ENCODE measurements at regions not wholly inside any gene's neighbourhood (a gene's known extent, or its start where the extent isn't known, plus 50 kb on each side); places are given as distances from the start of the nearest gene placed in this dataset.

DNA sequence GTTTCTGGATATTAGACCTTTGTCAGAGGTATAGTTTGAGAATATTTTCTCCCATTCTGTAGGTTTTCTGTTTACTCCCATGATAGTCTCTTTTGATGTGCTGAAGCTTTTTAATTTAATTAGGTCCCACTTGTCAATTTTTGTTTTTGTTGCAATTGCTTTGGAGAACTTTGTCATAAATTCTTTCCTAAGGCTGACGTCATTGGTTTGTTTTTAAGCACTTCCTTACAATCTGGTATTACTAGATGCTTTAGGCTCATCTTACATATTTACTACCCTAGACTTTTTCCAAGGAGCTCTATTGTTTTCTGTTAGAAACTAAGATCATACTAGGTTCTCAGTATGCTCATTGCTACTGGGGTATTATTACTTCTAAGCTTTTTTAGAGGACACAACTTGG, 806.3 kb downstream of the PDHA2 start:
- H3K36me3 ChIP-seq (ENCODE audit: control insufficient read depth in 4 of 4, insufficient read depth in 3 of 4, low read depth in 1 of 4, low read length in 3 of 4): no peaks in the 10 kb centered on the region
- no peak overlapping the region for H3K27ac ChIP-seq (ENCODE audit: low read depth in 1 of 2, low read length in 2 of 2)
- H3K9ac ChIP-seq (ENCODE audit: low read depth in 1 of 2, low read length in 2 of 2): no peak overlapping the region
- H3K4me1 ChIP-seq (ENCODE audit: control insufficient read depth in 4 of 4, insufficient read depth in 4 of 4, low read length in 3 of 4): no peaks in the 10 kb centered on the region
- 75% methylated on average over 1 of the region's 1 CpG for WGBS
- no peaks in the 10 kb centered on the region for H3K27me3 ChIP-seq (ENCODE audit: control insufficient read depth in 4 of 4, insufficient read depth in 4 of 4, low read length in 3 of 4)
- no peaks in the 10 kb centered on the region for H3K9me3 ChIP-seq (ENCODE audit: control insufficient read depth in 4 of 4, low read length in 3 of 4)
- no peak for DNase-seq (ENCODE audit: low spot score)
- H3K4me3 ChIP-seq (ENCODE audit: low read depth in 1 of 3, low read length in 3 of 3): no peak overlapping the region
- TF ChIP-seq, protein P1, sequence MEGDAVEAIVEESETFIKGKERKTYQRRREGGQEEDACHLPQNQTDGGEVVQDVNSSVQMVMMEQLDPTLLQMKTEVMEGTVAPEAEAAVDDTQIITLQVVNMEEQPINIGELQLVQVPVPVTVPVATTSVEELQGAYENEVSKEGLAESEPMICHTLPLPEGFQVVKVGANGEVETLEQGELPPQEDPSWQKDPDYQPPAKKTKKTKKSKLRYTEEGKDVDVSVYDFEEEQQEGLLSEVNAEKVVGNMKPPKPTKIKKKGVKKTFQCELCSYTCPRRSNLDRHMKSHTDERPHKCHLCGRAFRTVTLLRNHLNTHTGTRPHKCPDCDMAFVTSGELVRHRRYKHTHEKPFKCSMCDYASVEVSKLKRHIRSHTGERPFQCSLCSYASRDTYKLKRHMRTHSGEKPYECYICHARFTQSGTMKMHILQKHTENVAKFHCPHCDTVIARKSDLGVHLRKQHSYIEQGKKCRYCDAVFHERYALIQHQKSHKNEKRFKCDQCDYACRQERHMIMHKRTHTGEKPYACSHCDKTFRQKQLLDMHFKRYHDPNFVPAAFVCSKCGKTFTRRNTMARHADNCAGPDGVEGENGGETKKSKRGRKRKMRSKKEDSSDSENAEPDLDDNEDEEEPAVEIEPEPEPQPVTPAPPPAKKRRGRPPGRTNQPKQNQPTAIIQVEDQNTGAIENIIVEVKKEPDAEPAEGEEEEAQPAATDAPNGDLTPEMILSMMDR (IDR thresholded peaks at IDR 0.05; ENCODE audit: low read depth, low read length, missing input control): no peak
- TF ChIP-seq, protein P2, sequence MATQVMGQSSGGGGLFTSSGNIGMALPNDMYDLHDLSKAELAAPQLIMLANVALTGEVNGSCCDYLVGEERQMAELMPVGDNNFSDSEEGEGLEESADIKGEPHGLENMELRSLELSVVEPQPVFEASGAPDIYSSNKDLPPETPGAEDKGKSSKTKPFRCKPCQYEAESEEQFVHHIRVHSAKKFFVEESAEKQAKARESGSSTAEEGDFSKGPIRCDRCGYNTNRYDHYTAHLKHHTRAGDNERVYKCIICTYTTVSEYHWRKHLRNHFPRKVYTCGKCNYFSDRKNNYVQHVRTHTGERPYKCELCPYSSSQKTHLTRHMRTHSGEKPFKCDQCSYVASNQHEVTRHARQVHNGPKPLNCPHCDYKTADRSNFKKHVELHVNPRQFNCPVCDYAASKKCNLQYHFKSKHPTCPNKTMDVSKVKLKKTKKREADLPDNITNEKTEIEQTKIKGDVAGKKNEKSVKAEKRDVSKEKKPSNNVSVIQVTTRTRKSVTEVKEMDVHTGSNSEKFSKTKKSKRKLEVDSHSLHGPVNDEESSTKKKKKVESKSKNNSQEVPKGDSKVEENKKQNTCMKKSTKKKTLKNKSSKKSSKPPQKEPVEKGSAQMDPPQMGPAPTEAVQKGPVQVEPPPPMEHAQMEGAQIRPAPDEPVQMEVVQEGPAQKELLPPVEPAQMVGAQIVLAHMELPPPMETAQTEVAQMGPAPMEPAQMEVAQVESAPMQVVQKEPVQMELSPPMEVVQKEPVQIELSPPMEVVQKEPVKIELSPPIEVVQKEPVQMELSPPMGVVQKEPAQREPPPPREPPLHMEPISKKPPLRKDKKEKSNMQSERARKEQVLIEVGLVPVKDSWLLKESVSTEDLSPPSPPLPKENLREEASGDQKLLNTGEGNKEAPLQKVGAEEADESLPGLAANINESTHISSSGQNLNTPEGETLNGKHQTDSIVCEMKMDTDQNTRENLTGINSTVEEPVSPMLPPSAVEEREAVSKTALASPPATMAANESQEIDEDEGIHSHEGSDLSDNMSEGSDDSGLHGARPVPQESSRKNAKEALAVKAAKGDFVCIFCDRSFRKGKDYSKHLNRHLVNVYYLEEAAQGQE (IDR thresholded peaks at IDR 0.05): no peak
- TF ChIP-seq, protein P3, sequence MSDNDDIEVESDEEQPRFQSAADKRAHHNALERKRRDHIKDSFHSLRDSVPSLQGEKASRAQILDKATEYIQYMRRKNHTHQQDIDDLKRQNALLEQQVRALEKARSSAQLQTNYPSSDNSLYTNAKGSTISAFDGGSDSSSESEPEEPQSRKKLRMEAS (IDR thresholded peaks at IDR 0.05): no peak
- no peak for TF ChIP-seq YY1 (IDR thresholded peaks at IDR 0.05)
- no peak for TF ChIP-seq NR2F2 (IDR thresholded peaks at IDR 0.05)
- TF ChIP-seq TAF1 (conservative IDR thresholded peaks at IDR 0.05): no peak
- TF ChIP-seq RAD21 (IDR thresholded peaks at IDR 0.05): no peak
- no peak for TF ChIP-seq RXRA (IDR thresholded peaks at IDR 0.05)
- TF ChIP-seq HNF4A (conservative IDR thresholded peaks at IDR 0.05): no peak
- TF ChIP-seq HNF4G (IDR thresholded peaks at IDR 0.05): no peak
- TF ChIP-seq GABPA (IDR thresholded peaks at IDR 0.05 in 1 of 2, conservative IDR thresholded peaks at IDR 0.05 in 1 of 2): no peak

DNA sequence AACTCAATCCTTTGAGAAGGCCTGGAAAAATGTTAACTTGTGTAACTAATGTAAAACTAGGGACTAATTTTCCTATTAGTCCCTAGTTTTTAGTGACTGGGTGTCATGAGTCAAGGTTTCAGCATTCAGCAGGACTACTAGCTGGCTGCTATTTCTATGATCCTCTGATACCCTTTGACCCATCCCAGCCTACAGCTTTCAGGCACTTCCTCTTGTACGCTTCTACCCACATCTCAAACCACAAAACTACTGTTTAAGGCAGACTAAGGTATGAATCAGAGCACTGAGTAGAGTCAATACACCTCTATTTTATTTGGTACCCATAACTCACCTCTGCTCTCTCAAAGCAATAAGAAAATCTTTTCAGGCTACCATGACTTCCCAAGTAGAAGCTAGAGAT, 809.6 kb downstream of the PDHA2 start:
- no peak for DNase-seq (ENCODE audit: low spot score)
- Histone ChIP-seq H3K27me3 (ENCODE audit: control insufficient read depth in 4 of 4, insufficient read depth in 4 of 4, low read length in 3 of 4) (peaks cover 0 to 2% (median 0%) of the 10 kb centered on the region in 4 donors), H3K4me3 (ENCODE audit: low read depth in 1 of 3, low read length in 3 of 3) (no peak overlapping the region), H3K9ac (ENCODE audit: low read depth in 1 of 2, low read length in 2 of 2) (no peak overlapping the region), H3K4me1 (ENCODE audit: control insufficient read depth in 4 of 4, insufficient read depth in 4 of 4, low read length in 3 of 4) (no peaks in the 10 kb centered on the region), H3K27ac (ENCODE audit: low read depth in 1 of 2, low read length in 2 of 2) (no peak overlapping the region), H3K36me3 (ENCODE audit: control insufficient read depth in 4 of 4, insufficient read depth in 3 of 4, low read depth in 1 of 4, low read length in 3 of 4) (no peaks in the 10 kb centered on the region), H3K9me3 (ENCODE audit: control insufficient read depth in 4 of 4, low read length in 3 of 4) (peaks cover 0 to 3% (median 3%) of the 10 kb centered on the region in 4 donors)
- TF ChIP-seq GABPA (IDR thresholded peaks at IDR 0.05 in 1 of 2, conservative IDR thresholded peaks at IDR 0.05 in 1 of 2): no peak
- TF ChIP-seq, protein P2 (IDR thresholded peaks at IDR 0.05): no peak
- TF ChIP-seq RAD21 (IDR thresholded peaks at IDR 0.05): no peak
- no peak for TF ChIP-seq JUND (IDR thresholded peaks at IDR 0.05)
- TF ChIP-seq, protein P4, sequence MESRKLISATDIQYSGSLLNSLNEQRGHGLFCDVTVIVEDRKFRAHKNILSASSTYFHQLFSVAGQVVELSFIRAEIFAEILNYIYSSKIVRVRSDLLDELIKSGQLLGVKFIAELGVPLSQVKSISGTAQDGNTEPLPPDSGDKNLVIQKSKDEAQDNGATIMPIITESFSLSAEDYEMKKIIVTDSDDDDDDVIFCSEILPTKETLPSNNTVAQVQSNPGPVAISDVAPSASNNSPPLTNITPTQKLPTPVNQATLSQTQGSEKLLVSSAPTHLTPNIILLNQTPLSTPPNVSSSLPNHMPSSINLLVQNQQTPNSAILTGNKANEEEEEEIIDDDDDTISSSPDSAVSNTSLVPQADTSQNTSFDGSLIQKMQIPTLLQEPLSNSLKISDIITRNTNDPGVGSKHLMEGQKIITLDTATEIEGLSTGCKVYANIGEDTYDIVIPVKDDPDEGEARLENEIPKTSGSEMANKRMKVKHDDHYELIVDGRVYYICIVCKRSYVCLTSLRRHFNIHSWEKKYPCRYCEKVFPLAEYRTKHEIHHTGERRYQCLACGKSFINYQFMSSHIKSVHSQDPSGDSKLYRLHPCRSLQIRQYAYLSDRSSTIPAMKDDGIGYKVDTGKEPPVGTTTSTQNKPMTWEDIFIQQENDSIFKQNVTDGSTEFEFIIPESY (IDR thresholded peaks at IDR 0.05): no peak
- no peak for TF ChIP-seq EGR1 (IDR thresholded peaks at IDR 0.05; ENCODE audit: low read depth in 2 of 2)
- TF ChIP-seq, protein P5, sequence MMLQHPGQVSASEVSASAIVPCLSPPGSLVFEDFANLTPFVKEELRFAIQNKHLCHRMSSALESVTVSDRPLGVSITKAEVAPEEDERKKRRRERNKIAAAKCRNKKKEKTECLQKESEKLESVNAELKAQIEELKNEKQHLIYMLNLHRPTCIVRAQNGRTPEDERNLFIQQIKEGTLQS (IDR thresholded peaks at IDR 0.05): no peak
- TF ChIP-seq, protein P1 (IDR thresholded peaks at IDR 0.05; ENCODE audit: low read depth, low read length, missing input control): no peak
- TF ChIP-seq HNF4G (IDR thresholded peaks at IDR 0.05): no peak
- TF ChIP-seq YY1 (IDR thresholded peaks at IDR 0.05): no peak
- WGBS: 24% methylated on average over 1 of the region's 1 CpG

Data from liver (tissue), 8 donors.